ENCODE measurements at regions not wholly inside any gene's neighbourhood (a gene's known extent, or its start where the extent isn't known, plus 50 kb on each side); places are given as distances from the start of the nearest gene placed in this dataset.

- TF ChIP-seq CTCF (conservative IDR thresholded peaks at IDR 0.05 in 1 of 2, IDR thresholded peaks at IDR 0.05 in 1 of 2; ENCODE audit: extremely low read depth in 1 of 2, insufficient read depth in 1 of 2, low read depth in 1 of 2, low read length in 2 of 2) (no peak), EZH2 (IDR thresholded peaks at IDR 0.05; ENCODE audit: borderline replicate concordance, low read length) (no peak)
Observed at GRCh38 chr3:25169151-25169550, 258.9 kb upstream of the RARB start.

All from mammary epithelial cell (primary cell).